HepG2 (cell line): ENCODE measurements at regions not wholly inside any gene's neighbourhood (a gene's known extent, or its start where the extent isn't known, plus 50 kb on each side); places are given as distances from the start of the nearest gene placed in this dataset.
A peak's percentile ranks its signal among the peaks of the same experiment; 100 is the strongest.
"Not testable (repeated sequence)": the region's sequence is repeated elsewhere in the genome, so short reads cannot be mapped to it uniquely, and the experiment has no call there.

ENCODE experiments used
- ATAC-seq: fragments of 200-7000 bp; cut with Tn5 transposase; 3 replicates; pipeline ENCODE4 v1.9.1; 2020; ENCODE audit warnings: mild to moderate bottlenecking, moderate library complexity
- BruUV-seq: library from RNA; stranded (reverse); fragments of 400-500 nt; replicated peaks from 2 replicates; lab custom pipeline; 2021; lab: Mats Ljungman, UMichigan
- CTCF ChIA-PET: fragments of 300-600 bp; formaldehyde crosslinking; extraction: SDS; loops from one replicate; lab custom pipeline; 2021; ENCODE audit warnings: low total read pairs, inconsistent platforms, low intra/inter-chr PET ratio; lab: Yijun Ruan, JAX
- POLR2A ChIA-PET: fragments of 350-600 bp; sonication (Branson Sonifier 250); formaldehyde crosslinking; loops from one replicate; lab custom pipeline; 2020; ENCODE audit warnings: antibody characterized with exemption, inconsistent platforms; lab: Yijun Ruan, JAX
- DNase-seq: peaks from one replicate; pipeline ENCODE4 v3.0.0-alpha.2; 2015; ENCODE audit warnings: low spot score
- FAIRE-seq: peaks from 3 replicates; lab custom pipeline; 2011; peaks lifted over from hg19 to GRCh38; lab: Jason Lieb, UNC
- H2AFZ ChIP-seq: one replicate; pipeline ENCODE4 v1.6.1; 2011; ENCODE audit warnings: low read length, inconsistent platforms
- H3K27ac ChIP-seq: fragments of 300-600 bp; 3 replicates; pipeline ENCODE4 v1.8.0; 2011; ENCODE audit warnings: mixed run types, mild to moderate bottlenecking, mixed read lengths, low read length, inconsistent platforms; ENCODE audit not compliant: insufficient read depth; ENCODE audit errors: extremely low read length
- H3K27me3 ChIP-seq, 2 experiments: fragments of 200-600 bp in 1 of 2; 2 replicates in 1 of 2; 3 replicates in 1 of 2; pipeline versions ENCODE4 v1.6.0 to v1.8.0; 2011; ENCODE audit warnings: low read length in 2 of 2, mild to moderate bottlenecking in 2 of 2, moderate library complexity in 2 of 2, inconsistent platforms in 1 of 2; ENCODE audit not compliant: insufficient read depth in 2 of 2, control insufficient read depth in 1 of 2
- H3K36me3 ChIP-seq, 2 experiments: fragments of 200-600 bp in 1 of 2; replicated peaks in 1 of 2; 2 replicates in 1 of 2; 3 replicates in 1 of 2; pipeline versions ENCODE4 v1.5.1 to v1.8.0; 2011; ENCODE audit warnings: low read length in 2 of 2, inconsistent platforms in 1 of 2; ENCODE audit not compliant: insufficient read depth in 2 of 2, control insufficient read depth in 1 of 2
- H3K4me1 ChIP-seq: 2 replicates; pipeline ENCODE4 v1.5.1; 2012; ENCODE audit warnings: low read length, inconsistent platforms; ENCODE audit not compliant: insufficient read depth
- H3K4me2 ChIP-seq: 2 replicates; pipeline ENCODE4 v1.6.0; 2011; ENCODE audit warnings: low read depth, low read length, inconsistent platforms
- H3K4me3 ChIP-seq, 3 experiments: fragments of 200-600 bp in 1 of 3; sonication (generic), shearing (Covaris generic) in 1 of 3; replicated peaks in 1 of 3; 2 replicates each; pipeline ENCODE4 v1.5.1; 2011 to 2016; ENCODE audit warnings: low read length in 3 of 3, inconsistent platforms in 2 of 3, low read depth in 2 of 3, mild to moderate bottlenecking in 2 of 3, control low read depth in 1 of 3, mixed read lengths in 1 of 3; ENCODE audit not compliant: insufficient read depth in 1 of 3
- H3K79me2 ChIP-seq: one replicate; pipeline ENCODE4 v1.6.1; 2011; ENCODE audit warnings: low read length, inconsistent platforms; ENCODE audit not compliant: insufficient read depth
- H3K9ac ChIP-seq: 2 replicates; pipeline ENCODE4 v1.6.0; 2011; ENCODE audit warnings: mild to moderate bottlenecking, low read depth, low read length, inconsistent platforms; ENCODE audit not compliant: insufficient read depth
- H3K9me3 ChIP-seq: 2 replicates; pipeline ENCODE4 v1.5.1; 2012; ENCODE audit warnings: mild to moderate bottlenecking, low read length
- H4K20me1 ChIP-seq: 2 replicates; pipeline ENCODE4 v1.6.0; 2011; ENCODE audit warnings: inconsistent platforms, mild to moderate bottlenecking, low read length, moderate library complexity; ENCODE audit not compliant: insufficient read depth
- GABPB1 ChIP-seq: IDR thresholded peaks from 2 replicates; pipeline ENCODE4 v1.6.1; 2016; ENCODE audit warnings: mild to moderate bottlenecking, missing genetic modification reagents, moderate library complexity, missing compliant biosample characterization
- MAZ ChIP-seq, 2 experiments: sonication (generic) in 1 of 2; formaldehyde crosslinking in 1 of 2; IDR thresholded peaks; 2 replicates each; pipeline versions ENCODE4 v1.5.0 to v1.6.1; 2012 to 2020; ENCODE audit warnings: low read depth in 2 of 2, mild to moderate bottlenecking in 2 of 2, borderline replicate concordance in 1 of 2, improper control_type of control experiment in 1 of 2, low read length in 1 of 2, missing genetic modification reagents in 1 of 2, moderate library complexity in 1 of 2
- PHF8 ChIP-seq: sonication (generic); formaldehyde crosslinking; IDR thresholded peaks from 2 replicates; pipeline ENCODE4 v1.5.0; 2020; ENCODE audit warnings: missing genetic modification reagents
- POLR2A ChIP-seq, 2 experiments: IDR thresholded peaks; 2 replicates each; pipeline ENCODE4 v1.6.1; 2011; ENCODE audit warnings: low read depth in 2 of 2, low read length in 2 of 2, mild to moderate bottlenecking in 1 of 2, moderate library complexity in 1 of 2; ENCODE audit not compliant: insufficient read depth in 1 of 2
- ZGPAT ChIP-seq: IDR thresholded peaks from 2 replicates; pipeline ENCODE4 v1.6.1; 2016; ENCODE audit warnings: mild to moderate bottlenecking
- ZNF501 ChIP-seq: sonication (generic); formaldehyde crosslinking; IDR thresholded peaks from 2 replicates; pipeline ENCODE4 v1.5.1; 2020; ENCODE audit warnings: mild to moderate bottlenecking, moderate library complexity, missing genetic modification reagents
- ZNF891 ChIP-seq: sonication (generic); formaldehyde crosslinking; IDR thresholded peaks from 2 replicates; pipeline ENCODE4 v1.5.0; 2020; ENCODE audit warnings: mild to moderate bottlenecking, missing genetic modification reagents
- WGBS: methylation state at CpG from one replicate; pipeline ENCODE4 v1.1.6; 2017; ENCODE audit warnings: low lambda C conversion rate; 5-methylcytosine and 5-hydroxymethylcytosine counted together
- in situ Hi-C: cut with HindIII; loops from 2 replicates; pipeline ENCODE4 v1.10.0; 2017; ENCODE audit warnings: low pct_unique_long_range_greater_than_20kb; ENCODE audit not compliant: extremely low pct_ligation_motif_present
- intact Hi-C: fragments of 100-400 bp; cut with micrococcal nuclease; formaldehyde crosslinking; loops from one replicate; pipeline ENCODE4 v1.10.0; 2022; ENCODE audit not compliant: unreplicated experiment
- TF ChIP-seq, protein P1 (sequence below): sonication (generic); formaldehyde crosslinking; IDR thresholded peaks from 2 replicates; pipeline ENCODE4 v1.5.1; 2020; ENCODE audit warnings: mild to moderate bottlenecking, missing genetic modification reagents, moderate library complexity
- TF ChIP-seq, protein P2 (sequence below): sonication (generic); formaldehyde crosslinking; IDR thresholded peaks from 2 replicates; pipeline ENCODE4 v1.5.0; 2020; ENCODE audit warnings: missing genetic modification reagents, mild to moderate bottlenecking, borderline replicate concordance

DNA sequence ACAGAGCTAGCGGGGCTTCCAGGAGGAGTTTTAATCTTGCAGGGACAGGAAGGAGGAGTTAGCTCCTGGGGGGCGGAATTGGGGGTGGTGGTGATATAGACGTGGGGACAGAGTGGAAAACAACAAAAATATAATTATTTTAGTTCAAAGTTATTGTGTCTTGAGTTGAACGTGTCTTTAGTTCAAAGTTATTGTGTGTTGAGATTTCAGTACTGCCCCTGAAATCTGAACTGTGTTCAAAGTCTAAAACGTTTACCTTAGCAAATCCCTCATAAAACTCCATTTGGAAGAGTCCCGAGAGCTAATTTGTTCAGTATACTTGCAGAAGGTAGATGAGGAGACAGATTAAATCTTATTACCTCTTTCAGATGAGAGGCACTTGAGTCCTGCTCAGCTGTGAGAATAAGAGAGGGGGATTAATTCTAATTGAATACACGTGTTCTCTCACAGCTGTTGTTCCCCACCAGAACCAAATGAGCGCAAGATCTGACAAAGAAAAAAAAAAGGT lies 132.4 kb upstream of the ALDH3B2 start:
- H3K79me2 ChIP-seq, H4K20me1 ChIP-seq, ATAC-seq, FAIRE-seq, H3K27me3 ChIP-seq, CTCF ChIA-PET, H3K27ac ChIP-seq, POLR2A ChIA-PET, H3K9me3 ChIP-seq, intact Hi-C loops, BruUV-seq, H3K36me3 ChIP-seq, DNase-seq, H2AFZ ChIP-seq, in situ Hi-C loops, H3K9ac ChIP-seq: not testable (repeated sequence)
- WGBS, result 10% methylated on average over 8 of the region's 8 CpGs
- H3K4me1 ChIP-seq, result peaks cover 21% of the 10 kb centered on the region
- H3K4me2 ChIP-seq, result peak overlapping the region; percentile 81; the same call in 1 of the 2 replicates
- peak overlapping the region; percentile 55 to 76 (median 66) for H3K4me3 ChIP-seq

DNA sequence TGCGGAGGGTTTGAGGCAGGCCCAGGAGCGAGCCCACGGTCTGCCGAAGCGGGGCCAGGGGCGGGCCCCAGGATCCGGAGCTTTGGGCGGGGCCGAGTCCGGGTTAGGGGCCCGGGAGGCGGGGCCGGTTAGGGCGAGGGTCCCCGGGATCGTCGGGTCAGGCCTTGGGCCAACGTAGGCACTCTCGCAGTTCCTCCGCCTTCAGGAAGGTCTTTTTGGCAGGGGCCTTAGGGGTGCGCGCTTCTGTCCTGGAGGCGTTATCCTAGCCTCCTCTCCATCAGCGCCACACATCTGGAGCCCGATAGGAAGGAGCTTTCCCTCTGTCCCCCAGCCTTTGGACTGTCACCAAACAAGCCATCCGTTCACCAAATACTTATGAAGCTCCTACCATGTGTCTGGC lies 131.8 kb upstream of the ALDH3B2 start:
- H3K9me3 ChIP-seq; ATAC-seq; intact Hi-C loops; CTCF ChIA-PET; FAIRE-seq; H3K27ac ChIP-seq; H3K27me3 ChIP-seq; BruUV-seq; H3K79me2 ChIP-seq; H3K36me3 ChIP-seq; H4K20me1 ChIP-seq; in situ Hi-C loops; DNase-seq; TF ChIP-seq MAZ (IDR thresholded peaks at IDR 0.05; ENCODE audit: borderline replicate concordance, low read depth, low read length): not testable (repeated sequence)
- H3K4me1 ChIP-seq, result peaks cover 21% of the 10 kb centered on the region
- H2AFZ ChIP-seq, result peak overlapping the region; percentile 15
- 0% methylated on average over 4 of the region's 26 CpGs for WGBS
- peak overlapping the region; percentile 46; the same call in 1 of the 2 replicates for H3K9ac ChIP-seq
- peak overlapping the region; percentile 81 for H3K4me2 ChIP-seq
- peak overlapping the region; percentile 55 to 76 (median 66) for H3K4me3 ChIP-seq
- POLR2A ChIA-PET, result interaction anchor here (0.9 kb wide), 1 partner anchor 176 kb away, joined by 3 read pairs; no protein-coding TSS in a partner anchor
- TF ChIP-seq PHF8 (CRISPR knock-in tag) (peak; percentile 48; the same call in 1 of the 2 replicates), MAZ (CRISPR knock-in tag; IDR thresholded peaks at IDR 0.05; ENCODE audit: low read depth) (0 out of 2 replicates have a peak, but pooled peaks have one; percentile 18), POLR2A (IDR thresholded peaks at IDR 0.05; ENCODE audit: insufficient read depth in 1 of 2, low read depth in 2 of 2, low read length in 2 of 2) (0 out of 4 replicates have a peak, but pooled peaks of 1 of the 2 experiments have one; percentile 21), ZGPAT (CRISPR knock-in tag) (0 out of 2 replicates have a peak, but pooled peaks have one; percentile 34), ZNF891 (CRISPR knock-in tag) (0 out of 2 replicates have a peak, but pooled peaks have one; percentile 30), ZNF501 (CRISPR knock-in tag) (peak; percentile 55; the same call in 1 of the 2 replicates), GABPB1 (CRISPR knock-in tag) (0 out of 2 replicates have a peak, but pooled peaks have one; percentile 37)
- TF ChIP-seq, protein P1, sequence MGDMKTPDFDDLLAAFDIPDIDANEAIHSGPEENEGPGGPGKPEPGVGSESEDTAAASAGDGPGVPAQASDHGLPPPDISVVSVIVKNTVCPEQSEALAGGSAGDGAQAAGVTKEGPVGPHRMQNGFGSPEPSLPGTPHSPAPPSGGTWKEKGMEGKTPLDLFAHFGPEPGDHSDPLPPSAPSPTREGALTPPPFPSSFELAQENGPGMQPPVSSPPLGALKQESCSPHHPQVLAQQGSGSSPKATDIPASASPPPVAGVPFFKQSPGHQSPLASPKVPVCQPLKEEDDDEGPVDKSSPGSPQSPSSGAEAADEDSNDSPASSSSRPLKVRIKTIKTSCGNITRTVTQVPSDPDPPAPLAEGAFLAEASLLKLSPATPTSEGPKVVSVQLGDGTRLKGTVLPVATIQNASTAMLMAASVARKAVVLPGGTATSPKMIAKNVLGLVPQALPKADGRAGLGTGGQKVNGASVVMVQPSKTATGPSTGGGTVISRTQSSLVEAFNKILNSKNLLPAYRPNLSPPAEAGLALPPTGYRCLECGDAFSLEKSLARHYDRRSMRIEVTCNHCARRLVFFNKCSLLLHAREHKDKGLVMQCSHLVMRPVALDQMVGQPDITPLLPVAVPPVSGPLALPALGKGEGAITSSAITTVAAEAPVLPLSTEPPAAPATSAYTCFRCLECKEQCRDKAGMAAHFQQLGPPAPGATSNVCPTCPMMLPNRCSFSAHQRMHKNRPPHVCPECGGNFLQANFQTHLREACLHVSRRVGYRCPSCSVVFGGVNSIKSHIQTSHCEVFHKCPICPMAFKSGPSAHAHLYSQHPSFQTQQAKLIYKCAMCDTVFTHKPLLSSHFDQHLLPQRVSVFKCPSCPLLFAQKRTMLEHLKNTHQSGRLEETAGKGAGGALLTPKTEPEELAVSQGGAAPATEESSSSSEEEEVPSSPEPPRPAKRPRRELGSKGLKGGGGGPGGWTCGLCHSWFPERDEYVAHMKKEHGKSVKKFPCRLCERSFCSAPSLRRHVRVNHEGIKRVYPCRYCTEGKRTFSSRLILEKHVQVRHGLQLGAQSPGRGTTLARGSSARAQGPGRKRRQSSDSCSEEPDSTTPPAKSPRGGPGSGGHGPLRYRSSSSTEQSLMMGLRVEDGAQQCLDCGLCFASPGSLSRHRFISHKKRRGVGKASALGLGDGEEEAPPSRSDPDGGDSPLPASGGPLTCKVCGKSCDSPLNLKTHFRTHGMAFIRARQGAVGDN (CRISPR knock-in tag), result peak; percentile 48
- TF ChIP-seq, protein P2, sequence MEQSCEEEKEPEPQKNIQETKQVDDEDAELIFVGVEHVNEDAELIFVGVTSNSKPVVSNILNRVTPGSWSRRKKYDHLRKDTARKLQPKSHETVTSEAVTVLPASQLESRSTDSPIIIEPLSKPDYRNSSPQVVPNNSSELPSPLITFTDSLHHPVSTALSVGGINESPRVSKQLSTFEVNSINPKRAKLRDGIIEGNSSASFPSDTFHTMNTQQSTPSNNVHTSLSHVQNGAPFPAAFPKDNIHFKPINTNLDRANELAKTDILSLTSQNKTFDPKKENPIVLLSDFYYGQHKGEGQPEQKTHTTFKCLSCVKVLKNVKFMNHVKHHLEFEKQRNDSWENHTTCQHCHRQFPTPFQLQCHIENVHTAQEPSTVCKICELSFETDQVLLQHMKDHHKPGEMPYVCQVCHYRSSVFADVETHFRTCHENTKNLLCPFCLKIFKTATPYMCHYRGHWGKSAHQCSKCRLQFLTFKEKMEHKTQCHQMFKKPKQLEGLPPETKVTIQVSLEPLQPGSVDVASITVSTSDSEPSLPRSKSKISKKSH, result 0 out of 2 replicates have a peak, but pooled peaks have one; percentile 18
